ENCODE measurements at regions not wholly inside any gene's neighbourhood (a gene's known extent, or its start where the extent isn't known, plus 50 kb on each side); places are given as distances from the start of the nearest gene placed in this dataset.

DNA sequence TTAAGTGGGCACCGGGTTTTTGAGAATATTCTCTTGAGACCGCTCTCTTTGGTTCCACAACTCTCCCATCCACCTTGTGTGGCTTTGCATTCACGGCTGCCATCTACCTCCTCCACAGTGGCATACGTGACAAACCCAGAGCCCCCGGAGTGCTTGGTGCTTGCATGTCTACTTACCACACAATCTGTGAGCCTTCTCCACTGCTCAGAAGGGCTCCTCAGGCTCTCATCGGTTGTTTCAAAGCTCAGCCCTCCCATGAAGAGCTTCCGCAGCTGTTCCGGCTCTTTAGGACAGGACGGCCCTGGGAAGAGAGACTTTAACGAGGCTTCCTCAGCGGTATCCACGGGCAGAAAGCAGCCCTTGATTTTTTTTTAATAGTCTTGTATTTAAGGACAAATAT lies 167.6 kb upstream of the ANK2 start:
- TF ChIP-seq EGR1 (IDR thresholded peaks at IDR 0.05) (no peak), NFIC (IDR thresholded peaks at IDR 0.05) (no peak), TAF1 (IDR thresholded peaks at IDR 0.05; ENCODE audit: low read depth) (no peak), FOXM1 (IDR thresholded peaks at IDR 0.05; ENCODE audit: borderline replicate concordance, low read depth) (no peak), ZBTB7A (IDR thresholded peaks at IDR 0.05; ENCODE audit: low read depth) (no peak), RAD21 (IDR thresholded peaks at IDR 0.05; ENCODE audit: low read depth) (no peak), YY1 (IDR thresholded peaks at IDR 0.05; ENCODE audit: low read depth) (no peak), EP300 (IDR thresholded peaks at IDR 0.05; ENCODE audit: borderline replicate concordance) (no peak), CEBPB (IDR thresholded peaks at IDR 0.05) (no peak), CREB1 (IDR thresholded peaks at IDR 0.05; ENCODE audit: low read depth) (no peak)
- TF ChIP-seq, protein P1, sequence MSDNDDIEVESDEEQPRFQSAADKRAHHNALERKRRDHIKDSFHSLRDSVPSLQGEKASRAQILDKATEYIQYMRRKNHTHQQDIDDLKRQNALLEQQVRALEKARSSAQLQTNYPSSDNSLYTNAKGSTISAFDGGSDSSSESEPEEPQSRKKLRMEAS (IDR thresholded peaks at IDR 0.05) = no peak
- TF ChIP-seq, protein P2, sequence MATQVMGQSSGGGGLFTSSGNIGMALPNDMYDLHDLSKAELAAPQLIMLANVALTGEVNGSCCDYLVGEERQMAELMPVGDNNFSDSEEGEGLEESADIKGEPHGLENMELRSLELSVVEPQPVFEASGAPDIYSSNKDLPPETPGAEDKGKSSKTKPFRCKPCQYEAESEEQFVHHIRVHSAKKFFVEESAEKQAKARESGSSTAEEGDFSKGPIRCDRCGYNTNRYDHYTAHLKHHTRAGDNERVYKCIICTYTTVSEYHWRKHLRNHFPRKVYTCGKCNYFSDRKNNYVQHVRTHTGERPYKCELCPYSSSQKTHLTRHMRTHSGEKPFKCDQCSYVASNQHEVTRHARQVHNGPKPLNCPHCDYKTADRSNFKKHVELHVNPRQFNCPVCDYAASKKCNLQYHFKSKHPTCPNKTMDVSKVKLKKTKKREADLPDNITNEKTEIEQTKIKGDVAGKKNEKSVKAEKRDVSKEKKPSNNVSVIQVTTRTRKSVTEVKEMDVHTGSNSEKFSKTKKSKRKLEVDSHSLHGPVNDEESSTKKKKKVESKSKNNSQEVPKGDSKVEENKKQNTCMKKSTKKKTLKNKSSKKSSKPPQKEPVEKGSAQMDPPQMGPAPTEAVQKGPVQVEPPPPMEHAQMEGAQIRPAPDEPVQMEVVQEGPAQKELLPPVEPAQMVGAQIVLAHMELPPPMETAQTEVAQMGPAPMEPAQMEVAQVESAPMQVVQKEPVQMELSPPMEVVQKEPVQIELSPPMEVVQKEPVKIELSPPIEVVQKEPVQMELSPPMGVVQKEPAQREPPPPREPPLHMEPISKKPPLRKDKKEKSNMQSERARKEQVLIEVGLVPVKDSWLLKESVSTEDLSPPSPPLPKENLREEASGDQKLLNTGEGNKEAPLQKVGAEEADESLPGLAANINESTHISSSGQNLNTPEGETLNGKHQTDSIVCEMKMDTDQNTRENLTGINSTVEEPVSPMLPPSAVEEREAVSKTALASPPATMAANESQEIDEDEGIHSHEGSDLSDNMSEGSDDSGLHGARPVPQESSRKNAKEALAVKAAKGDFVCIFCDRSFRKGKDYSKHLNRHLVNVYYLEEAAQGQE (IDR thresholded peaks at IDR 0.05; ENCODE audit: low read depth) = no peak
- TF ChIP-seq, protein P3, sequence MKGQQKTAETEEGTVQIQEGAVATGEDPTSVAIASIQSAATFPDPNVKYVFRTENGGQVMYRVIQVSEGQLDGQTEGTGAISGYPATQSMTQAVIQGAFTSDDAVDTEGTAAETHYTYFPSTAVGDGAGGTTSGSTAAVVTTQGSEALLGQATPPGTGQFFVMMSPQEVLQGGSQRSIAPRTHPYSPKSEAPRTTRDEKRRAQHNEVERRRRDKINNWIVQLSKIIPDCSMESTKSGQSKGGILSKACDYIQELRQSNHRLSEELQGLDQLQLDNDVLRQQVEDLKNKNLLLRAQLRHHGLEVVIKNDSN (IDR thresholded peaks at IDR 0.05) = no peak

All from Ishikawa (cell line).